H1 (cell line): ENCODE measurements at regions not wholly inside any gene's neighbourhood (a gene's known extent, or its start where the extent isn't known, plus 50 kb on each side); places are given as distances from the start of the nearest gene placed in this dataset.

Experiments
- CTCF ChIA-PET: fragments of 300-600 bp; sonication (Branson Sonifier 250); formaldehyde crosslinking; loops from one replicate; lab custom pipeline; 2021; ENCODE audit not compliant: partially characterized antibody; lab: Charles Lee
- POLR2A ChIA-PET: fragments of 300-600 bp; sonication (Branson Sonifier 250); formaldehyde crosslinking; loops from one replicate; lab custom pipeline; 2021; ENCODE audit warnings: inconsistent platforms; ENCODE audit not compliant: partially characterized antibody; lab: Charles Lee
- DNase-seq, 2 experiments: peaks; one replicate each; pipeline versions ENCODE4 v3.0.0 to v3.0.0-alpha.2; 2010 to 2022; ENCODE audit warnings: low spot score in 2 of 2, low read depth in 1 of 2, mixed read lengths in 1 of 2
- FAIRE-seq: peaks from 2 replicates; lab custom pipeline; 2011; peaks lifted over from hg19 to GRCh38; lab: Jason Lieb, UNC
- H2AFZ ChIP-seq: 2 replicates; pipeline ENCODE4 v1.8.1; 2012; ENCODE audit warnings: low read length, inconsistent platforms
- H2AK5ac ChIP-seq: 2 replicates; pipeline ENCODE4 v1.6.1; 2013; ENCODE audit warnings: low read depth, low read length
- H2BK120ac ChIP-seq: replicated peaks from 2 replicates; pipeline ENCODE3; 2013; ENCODE audit warnings: low read depth, low read length, inconsistent platforms
- H2BK12ac ChIP-seq: 2 replicates; pipeline ENCODE4 v1.6.1; 2013; ENCODE audit warnings: low read depth, low read length
- H2BK15ac ChIP-seq: 2 replicates; pipeline ENCODE4 v1.6.1; 2013; ENCODE audit warnings: low read length
- H2BK20ac ChIP-seq: 2 replicates; pipeline ENCODE4 v1.6.1; 2013; ENCODE audit warnings: low read length
- H2BK5ac ChIP-seq: 2 replicates; pipeline ENCODE4 v1.6.1; 2013; ENCODE audit warnings: low read depth, low read length
- H3K14ac ChIP-seq: 2 replicates; pipeline ENCODE4 v1.6.1; 2013; ENCODE audit warnings: inconsistent platforms; ENCODE audit not compliant: insufficient read length
- H3K18ac ChIP-seq: 2 replicates; pipeline ENCODE4 v1.6.1; 2013; ENCODE audit warnings: low read length; ENCODE audit errors: extremely low read depth
- H3K23ac ChIP-seq: 2 replicates; pipeline ENCODE4 v1.6.1; 2013; ENCODE audit warnings: inconsistent platforms; ENCODE audit not compliant: insufficient read length
- H3K23me2 ChIP-seq: 2 replicates; pipeline ENCODE4 v1.6.1; 2013; ENCODE audit warnings: low read depth, low read length
- H3K27ac ChIP-seq: 2 replicates; pipeline ENCODE4 v1.6.1; 2011; ENCODE audit warnings: low read depth, low read length, inconsistent platforms
- H3K27me3 ChIP-seq, 4 experiments: replicated peaks in 1 of 4; 1 replicate in 1 of 4; 2 replicates in 3 of 4; pipeline versions ENCODE4 v1.6.1 to v1.8.1; 2011 to 2013; ENCODE audit warnings: low read length in 3 of 4, mild to moderate bottlenecking in 3 of 4, inconsistent platforms in 2 of 4, mixed read lengths in 2 of 4, moderate library complexity in 1 of 4; ENCODE audit not compliant: control insufficient read depth in 3 of 4, insufficient read depth in 3 of 4; ENCODE audit errors: extremely low read depth in 1 of 4
- H3K36me3 ChIP-seq, 4 experiments: 2 replicates each; pipeline versions ENCODE4 v1.6.1 to v1.8.1; 2011 to 2013; ENCODE audit warnings: mild to moderate bottlenecking in 4 of 4, low read length in 3 of 4, moderate library complexity in 2 of 4, control low read depth in 1 of 4, inconsistent platforms in 1 of 4; ENCODE audit not compliant: insufficient read depth in 4 of 4, control insufficient read depth in 2 of 4
- H3K4ac ChIP-seq: replicated peaks from 2 replicates; pipeline ENCODE3; 2013; ENCODE audit warnings: low read length, low read depth, mixed read lengths, inconsistent platforms; ENCODE audit not compliant: insufficient read length
- H3K4me1 ChIP-seq, 4 experiments: replicated peaks in 1 of 4; 1 replicate in 1 of 4; 2 replicates in 3 of 4; pipeline versions ENCODE4 v1.6.1 to v1.8.1; 2011 to 2013; ENCODE audit warnings: low read length in 3 of 4, inconsistent platforms in 2 of 4, mixed read lengths in 1 of 4; ENCODE audit not compliant: insufficient read depth in 4 of 4, control insufficient read depth in 3 of 4
- H3K4me2 ChIP-seq, 2 experiments: 2 replicates each; pipeline versions ENCODE4 v1.6.1 to v1.8.1; 2011 to 2013; ENCODE audit warnings: low read depth in 2 of 2, low read length in 2 of 2, control low read depth in 1 of 2, inconsistent platforms in 1 of 2, mild to moderate bottlenecking in 1 of 2; ENCODE audit not compliant: insufficient read depth in 1 of 2
- H3K4me3 ChIP-seq, 4 experiments: fragments of 200-600, 300-600 bp in 1 of 4; sonication (generic), shearing (Covaris generic), sonication (Bioruptor Twin) in 1 of 4; 2 replicates each; pipeline versions ENCODE4 v1.5.1 to v1.8.1; 2011 to 2016; ENCODE audit warnings: low read length in 4 of 4, low read depth in 3 of 4, control low read depth in 2 of 4, inconsistent platforms in 2 of 4, mild to moderate bottlenecking in 2 of 4, mixed read lengths in 1 of 4, moderate library complexity in 1 of 4; ENCODE audit not compliant: insufficient read depth in 2 of 4; ENCODE audit errors: extremely low read depth in 1 of 4
- H3K56ac ChIP-seq: replicated peaks from 2 replicates; pipeline ENCODE3; 2013; ENCODE audit warnings: low read depth, mild to moderate bottlenecking, mixed read lengths, low read length, inconsistent platforms; ENCODE audit not compliant: insufficient read length
- H3K79me1 ChIP-seq: 2 replicates; pipeline ENCODE4 v1.6.1; 2013; ENCODE audit warnings: low read depth, low read length, control low read depth
- H3K79me2 ChIP-seq, 2 experiments: 2 replicates each; pipeline versions ENCODE4 v1.6.1 to v1.8.1; 2012 to 2013; ENCODE audit warnings: low read length in 2 of 2, mild to moderate bottlenecking in 2 of 2, inconsistent platforms in 1 of 2; ENCODE audit not compliant: insufficient read depth in 2 of 2, control insufficient read depth in 1 of 2
- H3K9ac ChIP-seq, 4 experiments: replicated peaks in 1 of 4; 1 replicate in 1 of 4; 2 replicates in 3 of 4; pipeline versions ENCODE4 v1.6.1 to v1.8.1; 2011 to 2013; ENCODE audit warnings: low read depth in 3 of 4, low read length in 3 of 4, control low read depth in 2 of 4, mild to moderate bottlenecking in 2 of 4, moderate library complexity in 2 of 4, inconsistent platforms in 1 of 4; ENCODE audit errors: extremely low read depth in 1 of 4
- H3K9me3 ChIP-seq, 2 experiments: 2 replicates each; pipeline versions ENCODE4 v1.6.1 to v1.8.1; 2012 to 2013; ENCODE audit warnings: mild to moderate bottlenecking in 2 of 2, moderate library complexity in 2 of 2, control low read depth in 1 of 2, inconsistent platforms in 1 of 2, low read depth in 1 of 2, low read length in 1 of 2, mixed read lengths in 1 of 2; ENCODE audit not compliant: insufficient read depth in 2 of 2
- H4K20me1 ChIP-seq, 2 experiments: replicated peaks in 1 of 2; 2 replicates each; pipeline versions ENCODE3 to v1.8.1; 2011 to 2013; ENCODE audit warnings: inconsistent platforms in 2 of 2, low read length in 2 of 2, mild to moderate bottlenecking in 1 of 2; ENCODE audit not compliant: insufficient read depth in 2 of 2, control insufficient read depth in 1 of 2
- H4K5ac ChIP-seq: 2 replicates; pipeline ENCODE4 v1.6.1; 2013; ENCODE audit warnings: low read length, low read depth, mixed read lengths, inconsistent platforms; ENCODE audit not compliant: insufficient read length
- H4K8ac ChIP-seq: 2 replicates; pipeline ENCODE4 v1.8.0; 2013; ENCODE audit warnings: mild to moderate bottlenecking, moderate library complexity, low read length, inconsistent platforms; ENCODE audit not compliant: insufficient read depth; ENCODE audit errors: extremely low read depth
- H4K91ac ChIP-seq: replicated peaks from 2 replicates; pipeline ENCODE3; 2013; ENCODE audit warnings: low read length, mixed read lengths, inconsistent platforms; ENCODE audit not compliant: insufficient read length
- CREB1 ChIP-seq: IDR thresholded peaks from 2 replicates; pipeline ENCODE4 v1.6.1; 2012; ENCODE audit warnings: inconsistent platforms
- JUN ChIP-seq: IDR thresholded peaks from 2 replicates; pipeline ENCODE4 v1.6.1; 2011; ENCODE audit warnings: low read depth, mild to moderate bottlenecking, improper control_type of control experiment, low read length
- RAD21 ChIP-seq, 2 experiments: IDR thresholded peaks in 1 of 2; conservative IDR thresholded peaks in 1 of 2; 2 replicates each; pipeline ENCODE4 v1.6.1; 2011; ENCODE audit warnings: low read depth in 2 of 2, low read length in 2 of 2, improper control_type of control experiment in 1 of 2, inconsistent platforms in 1 of 2, mild to moderate bottlenecking in 1 of 2, moderate library complexity in 1 of 2
- RFX5 ChIP-seq: IDR thresholded peaks from 2 replicates; pipeline ENCODE4 v1.6.1; 2011; ENCODE audit warnings: low read depth, low read length, improper control_type of control experiment, borderline replicate concordance
- WGBS, 2 experiments: shearing (Covaris generic) in 1 of 2; methylation state at CpG; one replicate each; pipeline versions ENCODE4 v1.1.6 to v1.1.7; 2013 to 2015; ENCODE audit warnings: low lambda C conversion rate in 2 of 2, mixed read lengths in 2 of 2, inconsistent platforms in 1 of 2, low coverage in 1 of 2, missing lambda C conversion rate in 1 of 2; ENCODE audit not compliant: insufficient replicate concordance in 2 of 2, insufficient coverage in 1 of 2, insufficient read length in 1 of 2; ENCODE audit errors: extremely low coverage in 1 of 2, missing lambda C conversion rate in 1 of 2; 5-methylcytosine and 5-hydroxymethylcytosine counted together
- TF ChIP-seq, protein P1 (sequence below), 3 experiments: IDR thresholded peaks; 1 replicate in 2 of 3; 2 replicates in 1 of 3; pipeline versions ENCODE4 v1.5.1 to v1.6.1; 2011; ENCODE audit warnings: low read length in 3 of 3, mild to moderate bottlenecking in 3 of 3, inconsistent platforms in 2 of 3, low read depth in 1 of 3, moderate library complexity in 1 of 3; ENCODE audit not compliant: insufficient read depth in 1 of 3; ENCODE audit errors: control extremely low read depth in 1 of 3

GRCh38 chr4:134276476-134276875, 74.9 kb upstream of the PABPC4L start:
- Histone ChIP-seq H2AFZ (no peak overlapping the region), H3K4ac (no peak overlapping the region), H3K23me2 (no peaks in the 10 kb centered on the region), H3K18ac (no peak overlapping the region), H2BK15ac (no peak overlapping the region), H3K9ac (no peak overlapping the region), H3K27ac (no peak overlapping the region), H3K27me3 (no peaks in the 10 kb centered on the region), H3K14ac (no peak overlapping the region), H3K4me2 (no peak overlapping the region), H4K5ac (no peak overlapping the region), H2BK12ac (no peak overlapping the region), H4K20me1 (no peaks in the 10 kb centered on the region), H3K4me3 (no peak overlapping the region), H3K56ac (no peak overlapping the region), H2AK5ac (no peak overlapping the region), H4K91ac (no peak overlapping the region), H3K36me3 (no peaks in the 10 kb centered on the region), H3K23ac (no peak overlapping the region), H3K9me3 (no peaks in the 10 kb centered on the region), H2BK120ac (no peak overlapping the region), H3K79me1 (no peaks in the 10 kb centered on the region), H4K8ac (no peak overlapping the region), H3K4me1 (no peaks in the 10 kb centered on the region), H2BK5ac (no peak overlapping the region), H2BK20ac (no peak overlapping the region), H3K79me2 (no peaks in the 10 kb centered on the region)
- FAIRE-seq (no peak), DNase-seq (no peak)
- TF ChIP-seq JUN, result no peak
- no peak for TF ChIP-seq CREB1
- TF ChIP-seq RFX5, result no peak
- no peak for TF ChIP-seq RAD21 (IDR thresholded peaks at IDR 0.05 in 1 of 2, conservative IDR thresholded peaks at IDR 0.05 in 1 of 2; ENCODE audit: low read depth in 2 of 2, low read length in 2 of 2)
- TF ChIP-seq, protein P1, sequence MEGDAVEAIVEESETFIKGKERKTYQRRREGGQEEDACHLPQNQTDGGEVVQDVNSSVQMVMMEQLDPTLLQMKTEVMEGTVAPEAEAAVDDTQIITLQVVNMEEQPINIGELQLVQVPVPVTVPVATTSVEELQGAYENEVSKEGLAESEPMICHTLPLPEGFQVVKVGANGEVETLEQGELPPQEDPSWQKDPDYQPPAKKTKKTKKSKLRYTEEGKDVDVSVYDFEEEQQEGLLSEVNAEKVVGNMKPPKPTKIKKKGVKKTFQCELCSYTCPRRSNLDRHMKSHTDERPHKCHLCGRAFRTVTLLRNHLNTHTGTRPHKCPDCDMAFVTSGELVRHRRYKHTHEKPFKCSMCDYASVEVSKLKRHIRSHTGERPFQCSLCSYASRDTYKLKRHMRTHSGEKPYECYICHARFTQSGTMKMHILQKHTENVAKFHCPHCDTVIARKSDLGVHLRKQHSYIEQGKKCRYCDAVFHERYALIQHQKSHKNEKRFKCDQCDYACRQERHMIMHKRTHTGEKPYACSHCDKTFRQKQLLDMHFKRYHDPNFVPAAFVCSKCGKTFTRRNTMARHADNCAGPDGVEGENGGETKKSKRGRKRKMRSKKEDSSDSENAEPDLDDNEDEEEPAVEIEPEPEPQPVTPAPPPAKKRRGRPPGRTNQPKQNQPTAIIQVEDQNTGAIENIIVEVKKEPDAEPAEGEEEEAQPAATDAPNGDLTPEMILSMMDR (IDR thresholded peaks at IDR 0.05; ENCODE audit: control extremely low read depth in 1 of 3, insufficient read depth in 1 of 3, low read depth in 1 of 3, low read length in 3 of 3), result no peak
- ChIA-PET CTCF (interaction anchor here (0.7 to 0.9 kb wide), 2 partner anchors 10 to 146 kb away, joined by 3 read pairs; no protein-coding TSS in a partner anchor), POLR2A (no interaction called here)
- 92% methylated on average over 2 of the region's 2 CpGs; no CpG with 5 or more reads in 1 of the 2 experiments for WGBS, 2 experiments
